ACHN (cell line): ENCODE measurements at regions not wholly inside any gene's neighbourhood (a gene's known extent, or its start where the extent isn't known, plus 50 kb on each side); places are given as distances from the start of the nearest gene placed in this dataset.
"Not testable (repeated sequence)": the region's sequence is repeated elsewhere in the genome, so short reads cannot be mapped to it uniquely, and the experiment has no call there.

Experiments used
- DNase-seq: peaks from one replicate; pipeline ENCODE4 v3.0.0-alpha.2; 2015
- in situ Hi-C: cut with HindIII; loops from 2 replicates; pipeline ENCODE4 v1.10.0; 2017; ENCODE audit warnings: low sequenced_read_pairs, low pct_ligation_motif_present, low pct_unique_long_range_greater_than_20kb

GRCh38 chr13:57878291-57878690, 246.7 kb downstream of the PCDH17 start:
- in situ Hi-C loops = no loop called here
- no peak for DNase-seq

- in situ Hi-C loops = no loop called here
- DNase-seq = no peak
Measured at GRCh38 chr13:57897225-57897624, 265.7 kb downstream of the PCDH17 start.

GRCh38 chr13:57899096-57899495, 267.6 kb downstream of the PCDH17 start:
- DNase-seq = no peak
- in situ Hi-C loops = no loop called here

- in situ Hi-C loops, DNase-seq: not testable (repeated sequence)
Measured at GRCh38 chr13:57909833-57910232, 278.3 kb downstream of the PCDH17 start.

GRCh38 chr13:57918086-57918485, 286.5 kb downstream of the PCDH17 start:
- no peak for DNase-seq
- in situ Hi-C loops = no loop called here

- in situ Hi-C loops = no loop called here
- DNase-seq = no peak
Measured at GRCh38 chr13:57918913-57919312, 287.4 kb downstream of the PCDH17 start.

- in situ Hi-C loops = no loop called here
- no peak for DNase-seq
Measured at GRCh38 chr13:57925250-57925649, 293.7 kb downstream of the PCDH17 start.

- no peak for DNase-seq
- in situ Hi-C loops = no loop called here
Measured at GRCh38 chr13:57925751-57926150, 294.2 kb downstream of the PCDH17 start.

GRCh38 chr13:57932061-57932460, 300.5 kb downstream of the PCDH17 start:
- DNase-seq = no peak
- in situ Hi-C loops = no loop called here

GRCh38 chr13:57933606-57934005, 302.1 kb downstream of the PCDH17 start:
- DNase-seq = no peak
- in situ Hi-C loops = no loop called here

GRCh38 chr13:57935965-57936364, 304.4 kb downstream of the PCDH17 start:
- in situ Hi-C loops = no loop called here
- DNase-seq = no peak

- peak; percentile 30 for DNase-seq
- in situ Hi-C loops = no loop called here
Measured at GRCh38 chr13:57946361-57946760, 314.8 kb downstream of the PCDH17 start.

GRCh38 chr13:57948884-57949283, 317.3 kb downstream of the PCDH17 start:
- no peak for DNase-seq
- in situ Hi-C loops = no loop called here

GRCh38 chr13:57969951-57970350, 338.4 kb downstream of the PCDH17 start:
- in situ Hi-C loops = no loop called here
- DNase-seq = no peak

- no peak for DNase-seq
- in situ Hi-C loops = no loop called here
Measured at GRCh38 chr13:57970404-57970803, 338.9 kb downstream of the PCDH17 start.

GRCh38 chr13:57982782-57983181, 351.2 kb downstream of the PCDH17 start:
- in situ Hi-C loops = no loop called here
- DNase-seq = no peak

GRCh38 chr13:57988276-57988675, 356.7 kb downstream of the PCDH17 start:
- DNase-seq = no peak
- in situ Hi-C loops = no loop called here

- in situ Hi-C loops = no loop called here
- no peak for DNase-seq
Measured at GRCh38 chr13:57991041-57991440, 359.5 kb downstream of the PCDH17 start.

GRCh38 chr13:57992416-57992815, 360.9 kb downstream of the PCDH17 start:
- no peak for DNase-seq
- in situ Hi-C loops = no loop called here

GRCh38 chr13:57996717-57997116, 365.2 kb downstream of the PCDH17 start:
- DNase-seq = no peak
- in situ Hi-C loops = no loop called here

GRCh38 chr13:58004751-58005150, 373.2 kb downstream of the PCDH17 start:
- in situ Hi-C loops = no loop called here
- no peak for DNase-seq
